HG03135 (cell line): ENCODE measurements at regions not wholly inside any gene's neighbourhood (a gene's known extent, or its start where the extent isn't known, plus 50 kb on each side); places are given as distances from the start of the nearest gene placed in this dataset.

Source experiments
- ATAC-seq: cut with Tn5 transposase; IDR thresholded peaks from one replicate; pipeline ENCODE4 v1.9.1; 2021; ENCODE audit warnings: mild to moderate bottlenecking, moderate library complexity; ENCODE audit not compliant: unreplicated experiment

- ATAC-seq = no peak
Observed at GRCh38 chr16:17617021-17617552, 146.3 kb upstream of the XYLT1 start.

- no peak for ATAC-seq
Observed at GRCh38 chr16:17612336-17612735, 141.6 kb upstream of the XYLT1 start.

DNA sequence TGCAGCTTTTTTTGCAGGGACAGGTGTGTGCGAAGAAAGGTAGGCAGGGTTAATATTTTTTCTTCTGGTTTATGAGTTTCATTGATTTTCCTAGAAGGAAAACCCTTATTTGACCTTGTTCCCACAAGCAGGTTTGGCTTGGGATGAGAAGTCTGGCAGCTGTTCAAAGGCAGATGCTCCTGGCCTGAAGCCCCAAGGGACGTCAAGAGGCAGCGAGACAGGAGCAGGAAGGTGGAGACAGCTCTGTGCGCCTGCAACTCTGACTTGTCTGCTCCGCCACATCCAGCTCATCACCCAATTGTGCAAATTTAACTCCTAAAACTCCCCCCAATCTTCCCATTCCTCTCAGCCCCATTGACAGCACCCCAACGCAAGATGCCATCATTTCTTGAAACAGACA is 136.8 kb upstream of the XYLT1 start:
- ATAC-seq = no peak

DNA sequence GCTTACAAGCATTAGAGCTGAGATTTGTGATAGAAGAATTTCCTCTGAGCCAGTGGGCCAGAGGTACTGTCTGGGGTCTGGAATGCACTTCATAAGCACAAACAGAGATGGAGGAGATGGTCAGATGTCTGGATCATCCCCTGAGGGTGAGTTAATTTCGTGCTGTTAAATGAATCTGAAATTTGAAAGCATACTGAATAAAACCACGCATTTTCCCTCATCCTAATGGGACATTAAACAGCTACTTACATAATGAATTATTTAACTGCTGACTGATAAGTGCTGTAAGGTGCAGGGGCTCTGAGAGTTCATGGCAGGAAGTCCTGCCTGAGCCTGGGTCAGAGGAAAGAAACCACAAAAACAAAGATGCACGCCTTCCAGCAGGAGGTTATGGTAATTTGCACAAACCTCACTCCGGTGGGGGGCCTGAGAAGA is 136.3 kb upstream of the XYLT1 start:
- no peak for ATAC-seq

DNA sequence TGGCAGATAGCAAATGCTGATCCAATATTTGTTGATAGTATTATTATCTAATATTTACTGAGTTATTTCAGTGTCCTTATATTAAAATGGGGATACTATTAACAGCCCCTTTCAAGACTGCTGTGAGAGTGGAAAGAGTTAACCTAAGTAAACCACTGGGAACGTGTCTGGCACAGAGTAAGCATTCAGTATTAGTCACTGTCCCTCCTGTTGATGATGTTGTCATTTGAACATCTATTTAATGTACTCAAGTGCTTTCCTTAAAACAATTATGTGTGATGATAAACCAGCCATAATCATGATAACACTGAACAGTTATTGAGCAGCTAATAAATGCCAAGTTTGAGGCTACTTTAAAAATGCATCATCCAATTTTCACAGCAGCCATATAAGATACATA is 135.7 kb upstream of the XYLT1 start:
- no peak for ATAC-seq

- ATAC-seq = no peak
Observed at GRCh38 chr16:17605784-17606183, 135.0 kb upstream of the XYLT1 start.

GRCh38 chr16:17603626-17604025 is 132.9 kb upstream of the XYLT1 start:
- no peak for ATAC-seq

GRCh38 chr16:17602678-17603077 is 131.9 kb upstream of the XYLT1 start:
- no peak for ATAC-seq

GRCh38 chr16:17598968-17599367 is 128.2 kb upstream of the XYLT1 start:
- ATAC-seq = no peak

GRCh38 chr16:17591655-17592405 is 121.1 kb upstream of the XYLT1 start:
- no peak for ATAC-seq

- no peak for ATAC-seq
Observed at GRCh38 chr16:17590711-17591654, 120.2 kb upstream of the XYLT1 start.

GRCh38 chr16:17589898-17590297 is 119.1 kb upstream of the XYLT1 start:
- no peak for ATAC-seq

DNA sequence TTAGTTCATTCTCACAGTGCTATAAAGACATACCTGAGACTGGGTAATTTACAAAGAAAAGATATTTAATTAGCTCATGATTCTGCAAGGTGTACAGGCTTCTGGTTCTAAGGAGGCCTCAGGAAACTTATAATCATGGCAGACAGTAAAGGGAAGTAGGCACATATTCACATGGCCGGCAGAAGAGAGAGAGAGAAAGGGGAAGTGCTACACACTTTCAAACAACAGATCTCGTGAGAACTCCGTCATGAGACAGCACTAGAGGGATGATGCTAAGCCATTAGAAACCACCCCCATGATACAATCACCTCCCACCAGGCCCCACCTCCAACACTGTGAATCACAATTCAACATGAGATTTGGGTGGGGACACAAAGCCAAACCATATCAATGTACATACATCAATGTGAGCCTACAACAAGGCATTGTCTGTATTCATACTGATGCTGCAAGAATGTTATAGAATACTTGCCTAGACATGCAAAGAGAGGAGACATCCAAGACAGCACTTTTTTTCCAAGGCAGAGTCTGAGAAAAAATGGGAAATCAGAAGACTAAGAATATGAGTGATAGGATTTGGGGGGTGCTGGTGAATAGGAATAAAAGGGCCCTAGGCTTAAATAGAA is 114.8 kb upstream of the XYLT1 start:
- no peak for ATAC-seq

GRCh38 chr16:17578981-17579874 is 108.5 kb upstream of the XYLT1 start:
- no peak for ATAC-seq

DNA sequence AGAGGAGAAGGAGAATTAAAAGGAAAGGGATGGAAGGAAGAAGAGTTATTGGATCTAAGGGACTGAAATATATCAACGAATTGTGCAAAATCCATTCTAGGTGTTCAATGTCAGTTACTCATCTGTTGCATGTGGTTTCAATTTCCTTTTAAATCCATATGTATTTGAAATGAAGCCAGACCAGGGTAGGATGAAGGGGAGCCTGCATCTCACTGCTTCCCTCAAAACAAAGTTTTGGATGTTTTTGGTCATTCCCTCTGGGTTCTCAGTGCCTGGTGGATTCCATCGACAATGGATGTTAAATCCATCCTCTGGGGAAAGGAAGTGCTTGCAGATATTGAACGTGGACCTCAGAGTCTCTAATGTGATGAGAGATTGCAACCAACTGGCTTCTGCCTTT is 103.5 kb upstream of the XYLT1 start:
- no peak for ATAC-seq

DNA sequence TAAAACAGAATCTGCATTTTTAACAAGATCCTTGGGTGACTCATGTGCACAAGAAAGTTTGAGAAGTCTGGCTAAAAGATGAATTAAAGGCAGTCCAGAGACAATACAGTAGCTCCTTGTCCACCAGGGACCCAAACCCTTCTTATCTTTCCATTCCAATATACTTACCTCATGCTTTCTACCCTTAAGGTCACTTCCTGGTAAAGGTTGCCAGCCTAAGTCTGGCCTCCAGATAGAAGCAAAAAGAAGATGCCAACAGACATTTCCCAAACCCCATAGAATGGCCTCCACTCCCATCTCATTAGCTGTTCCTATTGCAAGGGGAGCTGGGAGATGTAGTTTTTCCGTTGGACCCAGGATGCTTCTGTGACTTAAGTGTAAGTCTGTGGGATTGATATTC is 101.4 kb upstream of the XYLT1 start:
- no peak for ATAC-seq

DNA sequence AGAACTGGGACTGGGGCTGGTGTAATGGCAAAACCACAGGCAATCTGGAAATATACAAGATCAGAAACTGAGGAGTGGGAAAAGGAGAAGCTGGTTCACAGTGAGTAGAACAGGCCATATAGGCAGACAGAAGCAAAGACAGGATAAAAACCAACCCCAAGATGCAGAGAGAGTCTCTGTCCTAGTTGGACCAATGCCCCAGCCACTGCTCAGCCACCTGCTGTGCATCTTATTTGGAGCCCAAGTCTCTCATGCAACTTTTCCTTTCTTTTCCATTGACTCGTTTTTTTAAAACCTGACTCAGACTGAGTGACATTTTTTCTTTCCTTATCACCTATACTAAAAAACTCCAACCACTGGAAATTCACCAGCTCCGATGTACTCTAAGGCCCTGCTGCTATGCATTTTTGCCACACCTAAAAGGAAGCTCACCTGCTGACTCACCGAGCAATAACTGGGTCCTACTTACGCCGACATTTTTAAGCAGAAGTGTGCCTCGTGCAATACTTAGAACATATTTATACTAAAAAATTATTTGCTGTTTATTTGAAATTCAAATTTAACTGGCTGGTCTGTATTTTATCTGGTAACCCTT is 100.8 kb upstream of the XYLT1 start:
- no peak for ATAC-seq

- no peak for ATAC-seq
Observed at GRCh38 chr16:17568239-17568638, 97.5 kb upstream of the XYLT1 start.

DNA sequence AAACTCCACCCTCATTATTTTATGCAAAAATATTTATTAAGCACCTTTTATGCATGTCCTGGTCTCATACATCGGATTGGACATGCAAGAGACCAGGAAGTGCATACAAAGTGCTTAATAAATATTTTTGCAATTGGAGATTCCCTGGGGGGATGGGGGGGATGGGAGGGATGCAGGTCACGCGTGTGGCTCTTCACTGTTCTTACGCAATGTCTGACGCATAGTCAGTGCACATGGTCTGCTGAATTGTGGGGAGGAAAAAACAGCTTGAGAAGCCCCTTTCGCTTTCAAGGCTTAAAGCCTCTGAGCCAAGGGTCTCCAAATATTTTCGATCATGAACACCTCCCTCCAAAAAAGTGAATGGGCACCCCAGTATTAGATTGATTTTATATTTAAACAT is 96.7 kb upstream of the XYLT1 start:
- no peak for ATAC-seq
